ENCODE measurements at regions not wholly inside any gene's neighbourhood (a gene's known extent, or its start where the extent isn't known, plus 50 kb on each side); places are given as distances from the start of the nearest gene placed in this dataset.

- TF ChIP-seq ZNF70 (CRISPR knock-in tag; IDR thresholded peaks at IDR 0.05) (no peak), ESRRG (CRISPR knock-in tag; IDR thresholded peaks at IDR 0.05) (no peak), TCF4 (CRISPR knock-in tag; IDR thresholded peaks at IDR 0.05; ENCODE audit: borderline replicate concordance) (no peak), TOX (CRISPR knock-in tag; IDR thresholded peaks at IDR 0.05; ENCODE audit: borderline replicate concordance) (no peak), RARB (CRISPR knock-in tag; IDR thresholded peaks at IDR 0.05) (no peak), ZC3H10 (CRISPR knock-in tag; IDR thresholded peaks at IDR 0.05) (no peak), TSHZ2 (CRISPR knock-in tag; IDR thresholded peaks at IDR 0.05) (no peak)
- no peak for ATAC-seq
Observed at GRCh38 chr1:48073798-48074530, 76.8 kb upstream of the TRABD2B start.

- no peak for TF ChIP-seq TCF4 (CRISPR knock-in tag; IDR thresholded peaks at IDR 0.05; ENCODE audit: borderline replicate concordance)
- no peak for TF ChIP-seq ZNF8 (CRISPR knock-in tag; IDR thresholded peaks at IDR 0.05)
- TF ChIP-seq CSRNP3 (CRISPR knock-in tag; IDR thresholded peaks at IDR 0.05), result no peak
- no peak for TF ChIP-seq ESRRG (CRISPR knock-in tag; IDR thresholded peaks at IDR 0.05)
- TF ChIP-seq SNAI2 (CRISPR knock-in tag; IDR thresholded peaks at IDR 0.05), result no peak
- TF ChIP-seq ISL1 (CRISPR knock-in tag; IDR thresholded peaks at IDR 0.05), result no peak
- TF ChIP-seq CSDC2 (CRISPR knock-in tag; IDR thresholded peaks at IDR 0.05), result no peak
- no peak for TF ChIP-seq TSHZ2 (CRISPR knock-in tag; IDR thresholded peaks at IDR 0.05)
- no peak for TF ChIP-seq TOX (CRISPR knock-in tag; IDR thresholded peaks at IDR 0.05; ENCODE audit: borderline replicate concordance)
- no peak for TF ChIP-seq GLIS3 (CRISPR knock-in tag; IDR thresholded peaks at IDR 0.05)
- TF ChIP-seq OSR1 (CRISPR knock-in tag; IDR thresholded peaks at IDR 0.05), result no peak
- ATAC-seq, result no peak
Observed at GRCh38 chr1:48071513-48071912, 74.3 kb upstream of the TRABD2B start.

GRCh38 chr1:48070396-48070750 is 73.2 kb upstream of the TRABD2B start:
- TF ChIP-seq GLIS3 (CRISPR knock-in tag; IDR thresholded peaks at IDR 0.05) (no peak), ZNF565 (CRISPR knock-in tag; conservative IDR thresholded peaks at IDR 0.05; ENCODE audit: low read depth) (no peak), PATZ1 (CRISPR knock-in tag; IDR thresholded peaks at IDR 0.05; ENCODE audit: borderline replicate concordance) (no peak), ARNTL (CRISPR knock-in tag; IDR thresholded peaks at IDR 0.05; ENCODE audit: borderline replicate concordance, low read depth) (no peak), OSR1 (CRISPR knock-in tag; IDR thresholded peaks at IDR 0.05) (no peak), SNAI2 (CRISPR knock-in tag; IDR thresholded peaks at IDR 0.05) (no peak), TOX (CRISPR knock-in tag; IDR thresholded peaks at IDR 0.05; ENCODE audit: borderline replicate concordance) (no peak), ZFP30 (CRISPR knock-in tag; IDR thresholded peaks at IDR 0.05) (no peak), ZC3H10 (CRISPR knock-in tag; IDR thresholded peaks at IDR 0.05) (no peak), PPARA (CRISPR knock-in tag; IDR thresholded peaks at IDR 0.05; ENCODE audit: borderline replicate concordance) (no peak), BACH2 (CRISPR knock-in tag; IDR thresholded peaks at IDR 0.05; ENCODE audit: borderline replicate concordance) (no peak), ISL1 (CRISPR knock-in tag; IDR thresholded peaks at IDR 0.05) (no peak), CSDC2 (CRISPR knock-in tag; IDR thresholded peaks at IDR 0.05) (no peak), POU6F1 (CRISPR knock-in tag; IDR thresholded peaks at IDR 0.05; ENCODE audit: borderline replicate concordance, low read depth) (no peak)
- no peak for ATAC-seq

Data from SK-N-SH treated with all-trans-retinoic acid at 6 μM for 48 hours (cell line).